ENCODE measurements at regions not wholly inside any gene's neighbourhood (a gene's known extent, or its start where the extent isn't known, plus 50 kb on each side); places are given as distances from the start of the nearest gene placed in this dataset.

DNA sequence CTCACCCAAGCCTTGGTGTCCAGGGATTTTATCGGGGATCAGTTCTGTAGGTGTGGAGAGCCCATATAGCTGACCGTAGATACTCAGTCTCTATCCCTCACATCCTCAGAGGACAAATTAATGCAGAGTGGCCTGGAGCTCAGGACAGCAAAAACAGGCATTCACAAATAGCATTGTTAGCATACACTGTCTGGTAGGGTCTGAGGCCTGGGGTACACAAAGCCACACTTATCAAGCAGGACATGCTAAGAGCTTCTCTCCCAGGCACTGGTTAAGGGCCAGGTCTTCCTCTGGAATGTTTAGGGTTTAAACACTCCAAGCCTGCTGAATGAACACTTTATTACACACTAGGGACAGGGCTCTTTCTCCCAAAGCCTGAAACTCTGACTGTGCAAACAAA lies 253.2 kb downstream of the NEDD1 start:
- TF ChIP-seq, protein P1, sequence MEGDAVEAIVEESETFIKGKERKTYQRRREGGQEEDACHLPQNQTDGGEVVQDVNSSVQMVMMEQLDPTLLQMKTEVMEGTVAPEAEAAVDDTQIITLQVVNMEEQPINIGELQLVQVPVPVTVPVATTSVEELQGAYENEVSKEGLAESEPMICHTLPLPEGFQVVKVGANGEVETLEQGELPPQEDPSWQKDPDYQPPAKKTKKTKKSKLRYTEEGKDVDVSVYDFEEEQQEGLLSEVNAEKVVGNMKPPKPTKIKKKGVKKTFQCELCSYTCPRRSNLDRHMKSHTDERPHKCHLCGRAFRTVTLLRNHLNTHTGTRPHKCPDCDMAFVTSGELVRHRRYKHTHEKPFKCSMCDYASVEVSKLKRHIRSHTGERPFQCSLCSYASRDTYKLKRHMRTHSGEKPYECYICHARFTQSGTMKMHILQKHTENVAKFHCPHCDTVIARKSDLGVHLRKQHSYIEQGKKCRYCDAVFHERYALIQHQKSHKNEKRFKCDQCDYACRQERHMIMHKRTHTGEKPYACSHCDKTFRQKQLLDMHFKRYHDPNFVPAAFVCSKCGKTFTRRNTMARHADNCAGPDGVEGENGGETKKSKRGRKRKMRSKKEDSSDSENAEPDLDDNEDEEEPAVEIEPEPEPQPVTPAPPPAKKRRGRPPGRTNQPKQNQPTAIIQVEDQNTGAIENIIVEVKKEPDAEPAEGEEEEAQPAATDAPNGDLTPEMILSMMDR (IDR thresholded peaks at IDR 0.05): no peak
- no peak for TF ChIP-seq POLR2A (IDR thresholded peaks at IDR 0.05)

Measured in esophagus squamous epithelium (tissue), 4 donors.